DND-41 (cell line): ENCODE measurements at regions not wholly inside any gene's neighbourhood (a gene's known extent, or its start where the extent isn't known, plus 50 kb on each side); places are given as distances from the start of the nearest gene placed in this dataset.

ENCODE experiments used
- ATAC-seq: fragments of 200-7000 bp; cut with Tn5 transposase; 3 replicates; pipeline ENCODE4 v1.9.1; 2021; ENCODE audit warnings: low read depth; ENCODE audit not compliant: insufficient read depth
- DNase-seq: peaks from one replicate; pipeline ENCODE4 v3.0.0-alpha.2; 2020
- H2AFZ ChIP-seq: 2 replicates; pipeline ENCODE4 v1.6.0; 2012; ENCODE audit warnings: low read depth, low read length
- H3K27ac ChIP-seq: 2 replicates; pipeline ENCODE4 v1.5.1; 2012; ENCODE audit warnings: low read length, inconsistent platforms
- H3K27me3 ChIP-seq: fragments of 200-600 bp; sonication (generic); 2 replicates; pipeline ENCODE4 v1.6.0; 2012; ENCODE audit warnings: low read length, mild to moderate bottlenecking, inconsistent platforms; ENCODE audit not compliant: insufficient read depth, poor library complexity
- H3K36me3 ChIP-seq: 2 replicates; pipeline ENCODE4 v1.5.1; 2012; ENCODE audit warnings: low read length, inconsistent platforms; ENCODE audit not compliant: insufficient read depth
- H3K4me1 ChIP-seq: 2 replicates; pipeline ENCODE4 v1.5.1; 2012; ENCODE audit warnings: mild to moderate bottlenecking, low read length; ENCODE audit not compliant: insufficient read depth
- H3K4me2 ChIP-seq: 2 replicates; pipeline ENCODE4 v1.6.0; 2012; ENCODE audit warnings: mild to moderate bottlenecking, moderate library complexity, low read length, inconsistent platforms; ENCODE audit not compliant: insufficient read depth
- H3K4me3 ChIP-seq, 2 experiments: fragments of 200-600 bp in 1 of 2; shearing (Covaris generic) in 1 of 2; 2 replicates each; pipeline ENCODE4 v1.5.1; 2012 to 2016; ENCODE audit warnings: inconsistent platforms in 2 of 2, low read length in 2 of 2, mild to moderate bottlenecking in 2 of 2, low read depth in 1 of 2, moderate library complexity in 1 of 2
- H3K79me2 ChIP-seq: 2 replicates; pipeline ENCODE4 v1.6.0; 2012; ENCODE audit warnings: low read length, inconsistent platforms; ENCODE audit not compliant: insufficient read depth
- H3K9ac ChIP-seq: 2 replicates; pipeline ENCODE4 v1.6.0; 2012; ENCODE audit warnings: low read depth, mild to moderate bottlenecking, inconsistent platforms, low read length, moderate library complexity
- H3K9me3 ChIP-seq: 2 replicates; pipeline ENCODE4 v1.5.1; 2012; ENCODE audit warnings: low read length, moderate library complexity, mild to moderate bottlenecking, inconsistent platforms; ENCODE audit not compliant: insufficient read depth, severe bottlenecking
- H4K20me1 ChIP-seq: 2 replicates; pipeline ENCODE4 v1.6.0; 2012; ENCODE audit warnings: low read length; ENCODE audit not compliant: insufficient read depth
- EZH2 ChIP-seq: IDR thresholded peaks from 3 replicates; pipeline ENCODE4 v1.6.1; 2012; ENCODE audit warnings: borderline replicate concordance, low read depth, mild to moderate bottlenecking, moderate library complexity, low read length, inconsistent platforms; ENCODE audit not compliant: severe bottlenecking
- TF ChIP-seq, protein P1 (sequence below): IDR thresholded peaks from 2 replicates; pipeline ENCODE4 v1.5.1; 2012; ENCODE audit warnings: borderline replicate concordance, low read length, moderate library complexity, mild to moderate bottlenecking; ENCODE audit not compliant: poor library complexity, severe bottlenecking; ENCODE audit errors: extremely low read depth

DNA sequence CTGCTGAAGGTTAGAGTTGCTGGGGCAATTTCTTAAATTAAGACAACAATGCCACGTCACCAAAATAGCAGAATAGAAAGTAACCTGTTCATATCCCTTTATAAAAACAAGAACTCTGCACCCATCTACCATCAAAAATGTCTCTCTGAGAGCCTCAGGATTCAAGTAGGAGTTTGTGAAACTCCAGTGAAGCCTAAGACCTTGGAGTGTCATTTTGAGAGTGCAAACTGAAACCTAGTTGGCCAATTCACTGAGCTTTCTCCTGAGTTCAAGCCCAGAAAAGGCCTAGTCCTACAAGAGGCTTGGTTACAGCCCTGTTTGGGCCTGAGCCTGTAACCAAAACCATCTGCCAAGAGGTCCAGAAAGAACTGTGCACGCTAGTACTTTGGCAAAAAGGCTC is 335.1 kb downstream of the EFHB start:
- H3K27ac ChIP-seq, result no peak overlapping the region
- no peaks in the 10 kb centered on the region for H4K20me1 ChIP-seq
- no peak overlapping the region for H3K9ac ChIP-seq
- H2AFZ ChIP-seq, result no peak overlapping the region
- H3K4me3 ChIP-seq, result no peak overlapping the region
- TF ChIP-seq, protein P1, sequence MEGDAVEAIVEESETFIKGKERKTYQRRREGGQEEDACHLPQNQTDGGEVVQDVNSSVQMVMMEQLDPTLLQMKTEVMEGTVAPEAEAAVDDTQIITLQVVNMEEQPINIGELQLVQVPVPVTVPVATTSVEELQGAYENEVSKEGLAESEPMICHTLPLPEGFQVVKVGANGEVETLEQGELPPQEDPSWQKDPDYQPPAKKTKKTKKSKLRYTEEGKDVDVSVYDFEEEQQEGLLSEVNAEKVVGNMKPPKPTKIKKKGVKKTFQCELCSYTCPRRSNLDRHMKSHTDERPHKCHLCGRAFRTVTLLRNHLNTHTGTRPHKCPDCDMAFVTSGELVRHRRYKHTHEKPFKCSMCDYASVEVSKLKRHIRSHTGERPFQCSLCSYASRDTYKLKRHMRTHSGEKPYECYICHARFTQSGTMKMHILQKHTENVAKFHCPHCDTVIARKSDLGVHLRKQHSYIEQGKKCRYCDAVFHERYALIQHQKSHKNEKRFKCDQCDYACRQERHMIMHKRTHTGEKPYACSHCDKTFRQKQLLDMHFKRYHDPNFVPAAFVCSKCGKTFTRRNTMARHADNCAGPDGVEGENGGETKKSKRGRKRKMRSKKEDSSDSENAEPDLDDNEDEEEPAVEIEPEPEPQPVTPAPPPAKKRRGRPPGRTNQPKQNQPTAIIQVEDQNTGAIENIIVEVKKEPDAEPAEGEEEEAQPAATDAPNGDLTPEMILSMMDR, result no peak
- no peaks in the 10 kb centered on the region for H3K79me2 ChIP-seq
- H3K9me3 ChIP-seq, result no peaks in the 10 kb centered on the region
- no peaks in the 10 kb centered on the region for H3K27me3 ChIP-seq
- DNase-seq, result no peak
- no peak overlapping the region for H3K4me2 ChIP-seq
- H3K36me3 ChIP-seq, result no peaks in the 10 kb centered on the region
- H3K4me1 ChIP-seq, result no peaks in the 10 kb centered on the region
- no peak for ATAC-seq

DNA sequence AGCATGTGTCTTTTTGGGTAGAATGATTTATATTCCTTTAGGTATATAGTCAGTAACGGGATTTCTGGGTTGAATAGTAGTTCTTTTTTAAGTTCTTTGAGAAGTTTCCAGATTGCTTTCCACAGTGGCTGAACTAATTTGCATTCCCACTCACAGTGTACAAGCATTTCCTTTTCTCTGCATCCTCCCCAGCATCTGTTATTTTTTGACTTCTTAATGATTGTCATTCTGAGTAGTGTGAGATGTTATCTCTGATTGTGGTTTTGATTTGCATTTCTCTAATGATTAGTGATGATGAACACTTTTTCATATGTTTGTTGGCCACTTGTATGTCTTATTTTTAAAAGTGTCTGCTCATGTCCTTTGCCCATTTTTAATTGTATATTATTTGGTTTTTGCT is 337.6 kb downstream of the EFHB start:
- no peak overlapping the region for H3K4me2 ChIP-seq
- TF ChIP-seq, protein P1, result no peak
- no peak for TF ChIP-seq EZH2
- H3K27me3 ChIP-seq, result no peaks in the 10 kb centered on the region
- H3K27ac ChIP-seq, result no peak overlapping the region
- H3K4me3 ChIP-seq, result no peak overlapping the region
- no peaks in the 10 kb centered on the region for H3K4me1 ChIP-seq
- no peaks in the 10 kb centered on the region for H4K20me1 ChIP-seq
- no peak overlapping the region for H2AFZ ChIP-seq
- ATAC-seq (no peak), DNase-seq (no peak)
- H3K9ac ChIP-seq, result no peak overlapping the region
- no peaks in the 10 kb centered on the region for H3K36me3 ChIP-seq
- no peaks in the 10 kb centered on the region for H3K79me2 ChIP-seq
- no peaks in the 10 kb centered on the region for H3K9me3 ChIP-seq

DNA sequence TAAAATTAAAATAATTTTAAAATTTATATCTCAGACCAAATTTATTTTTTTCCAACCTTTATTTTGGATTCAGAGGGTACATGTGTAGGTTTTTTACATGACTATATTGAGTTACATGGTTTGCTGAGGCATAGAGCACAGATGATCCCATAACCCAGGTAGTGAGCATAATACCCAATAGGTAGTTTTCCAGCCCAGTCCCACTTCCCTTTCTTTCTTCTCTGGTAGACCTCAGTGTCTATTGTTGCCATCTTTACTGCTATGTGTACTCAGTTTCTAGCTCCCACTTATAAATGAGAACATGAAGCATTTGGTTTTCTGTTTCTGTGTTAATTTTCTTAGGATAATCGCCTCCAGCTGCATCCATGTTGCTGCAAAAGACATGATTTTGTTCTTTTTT is 338.1 kb downstream of the EFHB start:
- Histone ChIP-seq H4K20me1 (no peaks in the 10 kb centered on the region), H2AFZ (no peak overlapping the region), H3K4me2 (no peak overlapping the region), H3K27ac (no peak overlapping the region), H3K36me3 (no peaks in the 10 kb centered on the region), H3K4me3 (no peak overlapping the region), H3K27me3 (no peaks in the 10 kb centered on the region), H3K79me2 (no peaks in the 10 kb centered on the region), H3K9me3 (no peaks in the 10 kb centered on the region), H3K9ac (no peak overlapping the region), H3K4me1 (no peaks in the 10 kb centered on the region)
- ATAC-seq, result no peak
- no peak for TF ChIP-seq EZH2
- TF ChIP-seq, protein P1, result no peak
- DNase-seq, result no peak
